Panc1 (cell line): ENCODE measurements at regions not wholly inside any gene's neighbourhood (a gene's known extent, or its start where the extent isn't known, plus 50 kb on each side); places are given as distances from the start of the nearest gene placed in this dataset.

ENCODE experiments used
- ATAC-seq: fragments of 200-7000 bp; cut with Tn5 transposase; 2 replicates; pipeline ENCODE4 v1.9.1; 2020; ENCODE audit warnings: mild to moderate bottlenecking, moderate library complexity
- BruUV-seq: library from RNA; stranded (reverse); fragments of 400-500 nt; replicated peaks from 2 replicates; lab custom pipeline; 2021; lab: Mats Ljungman, UMichigan
- CTCF ChIA-PET: fragments of 300-600 bp; sonication (Branson Sonifier 250); formaldehyde crosslinking; loops from one replicate; lab custom pipeline; 2022; ENCODE audit warnings: antibody characterized with exemption; lab: Charles Lee
- POLR2A ChIA-PET: fragments of 300-600 bp; sonication (Branson Sonifier 250); formaldehyde crosslinking; loops from one replicate; lab custom pipeline; 2022; ENCODE audit warnings: antibody characterized with exemption; lab: Charles Lee
- DNase-seq: peaks from one replicate; pipeline ENCODE4 v3.0.0-alpha.2; 2010; ENCODE audit warnings: low read depth, low spot score
- H3K27ac ChIP-seq: 2 replicates; pipeline ENCODE4 v1.5.1; 2011; ENCODE audit warnings: mild to moderate bottlenecking, low read length, inconsistent platforms
- H3K27me3 ChIP-seq: fragments of 200-500 bp; sonication (Bioruptor generic); 2 replicates; pipeline ENCODE4 v1.6.0; 2014; ENCODE audit warnings: low read length, inconsistent platforms; ENCODE audit not compliant: control insufficient read depth, insufficient read depth
- H3K36me3 ChIP-seq: fragments of 200-500 bp; sonication (Bioruptor generic); 2 replicates; pipeline ENCODE4 v1.5.1; 2014; ENCODE audit warnings: inconsistent platforms, mild to moderate bottlenecking, low read length, moderate library complexity; ENCODE audit not compliant: control insufficient read depth, insufficient read depth
- H3K4me1 ChIP-seq: 2 replicates; pipeline ENCODE4 v1.5.1; 2011; ENCODE audit warnings: inconsistent platforms, mild to moderate bottlenecking, low read length, moderate library complexity; ENCODE audit not compliant: control insufficient read depth, insufficient read depth
- H3K4me3 ChIP-seq, 2 experiments: 2 replicates each; pipeline ENCODE4 v1.5.1; 2011 to 2012; ENCODE audit warnings: low read depth in 2 of 2, low read length in 2 of 2, mild to moderate bottlenecking in 2 of 2, inconsistent platforms in 1 of 2, moderate library complexity in 1 of 2
- H3K9me3 ChIP-seq: fragments of 200-500 bp; sonication (Bioruptor generic); 2 replicates; pipeline ENCODE4 v1.5.1; 2014; ENCODE audit warnings: low read depth, mild to moderate bottlenecking, inconsistent platforms, low read length, moderate library complexity; ENCODE audit not compliant: control insufficient read depth, insufficient read depth
- POLR2AphosphoS5 ChIP-seq: IDR thresholded peaks from 2 replicates; pipeline ENCODE4 v1.6.1; 2012; ENCODE audit warnings: mild to moderate bottlenecking, low read depth, low read length, moderate library complexity
- REST ChIP-seq, 2 experiments: IDR thresholded peaks; 2 replicates each; pipeline ENCODE4 v1.6.1; 2011 to 2012; ENCODE audit warnings: low read depth in 2 of 2, control low read depth in 1 of 2, low read length in 1 of 2, mild to moderate bottlenecking in 1 of 2, moderate library complexity in 1 of 2; ENCODE audit not compliant: insufficient read depth in 1 of 2
- SIN3A ChIP-seq: IDR thresholded peaks from 2 replicates; pipeline ENCODE4 v1.6.1; 2012; ENCODE audit warnings: low read depth, mild to moderate bottlenecking, low read length, moderate library complexity, borderline replicate concordance; ENCODE audit not compliant: insufficient read depth
- TCF7L2 ChIP-seq: IDR thresholded peaks from 2 replicates; pipeline ENCODE4 v1.6.1; 2011; ENCODE audit warnings: mild to moderate bottlenecking, low read depth, low read length, inconsistent platforms
- in situ Hi-C: cut with HindIII; loops from 2 replicates; pipeline ENCODE4 v1.10.0; 2016; ENCODE audit warnings: low sequenced_read_pairs, low pct_unique_long_range_greater_than_20kb
- intact Hi-C: fragments of 100-400 bp; cut with micrococcal nuclease; formaldehyde crosslinking; loops from one replicate; pipeline ENCODE4 v1.10.0; 2022; ENCODE audit not compliant: unreplicated experiment
- TF ChIP-seq, protein P1 (sequence below): fragments of 450-650 bp; IDR thresholded peaks from 2 replicates; pipeline ENCODE4 v1.5.1; 2017; ENCODE audit warnings: mild to moderate bottlenecking

GRCh38 chr7:24158975-24159374, 125.0 kb upstream of the NPY start:
- CTCF ChIA-PET, result no interaction called here
- no peaks in the 10 kb centered on the region for H3K4me1 ChIP-seq
- in situ Hi-C loops (no loop called here), intact Hi-C loops (no loop called here)
- no peak for DNase-seq
- no peaks in the 10 kb centered on the region for H3K36me3 ChIP-seq
- no TSS peak for BruUV-seq
- TF ChIP-seq, protein P1, sequence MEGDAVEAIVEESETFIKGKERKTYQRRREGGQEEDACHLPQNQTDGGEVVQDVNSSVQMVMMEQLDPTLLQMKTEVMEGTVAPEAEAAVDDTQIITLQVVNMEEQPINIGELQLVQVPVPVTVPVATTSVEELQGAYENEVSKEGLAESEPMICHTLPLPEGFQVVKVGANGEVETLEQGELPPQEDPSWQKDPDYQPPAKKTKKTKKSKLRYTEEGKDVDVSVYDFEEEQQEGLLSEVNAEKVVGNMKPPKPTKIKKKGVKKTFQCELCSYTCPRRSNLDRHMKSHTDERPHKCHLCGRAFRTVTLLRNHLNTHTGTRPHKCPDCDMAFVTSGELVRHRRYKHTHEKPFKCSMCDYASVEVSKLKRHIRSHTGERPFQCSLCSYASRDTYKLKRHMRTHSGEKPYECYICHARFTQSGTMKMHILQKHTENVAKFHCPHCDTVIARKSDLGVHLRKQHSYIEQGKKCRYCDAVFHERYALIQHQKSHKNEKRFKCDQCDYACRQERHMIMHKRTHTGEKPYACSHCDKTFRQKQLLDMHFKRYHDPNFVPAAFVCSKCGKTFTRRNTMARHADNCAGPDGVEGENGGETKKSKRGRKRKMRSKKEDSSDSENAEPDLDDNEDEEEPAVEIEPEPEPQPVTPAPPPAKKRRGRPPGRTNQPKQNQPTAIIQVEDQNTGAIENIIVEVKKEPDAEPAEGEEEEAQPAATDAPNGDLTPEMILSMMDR, result no peak
- TF ChIP-seq SIN3A (no peak), TCF7L2 (no peak), POLR2AphosphoS5 (no peak), REST (IDR thresholded peaks at IDR 0.05; ENCODE audit: insufficient read depth in 1 of 2, low read depth in 2 of 2, low read length in 1 of 2) (no peak)
- no peaks in the 10 kb centered on the region for H3K27me3 ChIP-seq
- H3K4me3 ChIP-seq, result no peak overlapping the region
- no peak for ATAC-seq
- POLR2A ChIA-PET, result no interaction called here
- H3K9me3 ChIP-seq, result no peaks in the 10 kb centered on the region
- H3K27ac ChIP-seq, result no peak overlapping the region

DNA sequence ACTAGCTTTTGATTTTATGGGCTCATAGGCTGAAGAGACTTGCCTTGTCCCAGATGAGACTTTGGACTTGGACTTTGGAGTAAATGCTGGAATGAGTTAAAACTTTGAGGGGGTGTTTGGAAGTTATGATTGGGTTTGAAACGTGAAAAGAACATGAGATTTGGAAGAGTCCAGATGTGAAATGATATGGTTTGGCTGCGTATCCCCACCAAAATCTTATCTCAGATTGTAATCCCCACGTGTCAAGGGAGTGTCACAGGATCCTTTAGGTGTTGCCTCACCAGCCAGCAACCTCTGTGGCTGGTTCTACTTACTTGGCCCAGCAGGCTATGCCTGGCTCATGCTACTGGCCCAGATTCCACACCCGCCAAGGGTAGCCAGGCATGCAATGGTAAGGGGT, 119.6 kb upstream of the NPY start:
- TF ChIP-seq REST (IDR thresholded peaks at IDR 0.05; ENCODE audit: insufficient read depth in 1 of 2, low read depth in 2 of 2, low read length in 1 of 2) (no peak), SIN3A (no peak)
- TF ChIP-seq, protein P1, result no peak
- Histone ChIP-seq H3K36me3 (no peaks in the 10 kb centered on the region), H3K4me1 (no peaks in the 10 kb centered on the region), H3K9me3 (no peaks in the 10 kb centered on the region), H3K27me3 (no peaks in the 10 kb centered on the region), H3K27ac (no peak overlapping the region), H3K4me3 (no peak overlapping the region)
- BruUV-seq, result no TSS peak
- ChIA-PET POLR2A (no interaction called here), CTCF (no interaction called here)
- ATAC-seq (no peak), DNase-seq (no peak)
- in situ Hi-C loops, result no loop called here
- intact Hi-C loops, result no loop called here
